Immature natural killer cell (primary cell): ENCODE measurements at regions not wholly inside any gene's neighbourhood (a gene's known extent, or its start where the extent isn't known, plus 50 kb on each side); places are given as distances from the start of the nearest gene placed in this dataset.

Experiments
- DNase-seq, 3 donors: peaks; one replicate each; pipeline ENCODE4 v3.0.0; 2022; ENCODE audit warnings: mixed read lengths in 1 of 3
- H3K27ac Mint-ChIP-seq, 6 donors: one replicate each; pipeline ENCODE4 v1.8.0; 2020; ENCODE audit warnings: mixed read lengths in 6 of 6, mild to moderate bottlenecking in 5 of 6, inconsistent platforms in 4 of 6, moderate library complexity in 3 of 6
- H3K27me3 Mint-ChIP-seq, 3 donors: one replicate each; pipeline ENCODE4 v1.8.0; 2020 to 2021; ENCODE audit warnings: low read depth in 3 of 3, mild to moderate bottlenecking in 3 of 3, mixed read lengths in 3 of 3, moderate library complexity in 3 of 3, inconsistent platforms in 1 of 3
- H3K36me3 Mint-ChIP-seq, 3 donors: one replicate each; pipeline ENCODE4 v1.8.0; 2020; ENCODE audit warnings: mixed read lengths in 3 of 3, inconsistent platforms in 2 of 3, mild to moderate bottlenecking in 2 of 3
- H3K4me1 Mint-ChIP-seq, 2 donors: one replicate each; pipeline ENCODE4 v1.8.0; 2020; ENCODE audit warnings: inconsistent platforms in 2 of 2, mild to moderate bottlenecking in 2 of 2, mixed read lengths in 2 of 2, moderate library complexity in 1 of 2
- H3K4me3 Mint-ChIP-seq, 5 donors: one replicate each; pipeline ENCODE4 v1.8.0; 2020; ENCODE audit warnings: mild to moderate bottlenecking in 5 of 5, mixed read lengths in 5 of 5, inconsistent platforms in 3 of 5, moderate library complexity in 3 of 5
- H3K9me3 Mint-ChIP-seq, 6 donors: one replicate each; pipeline ENCODE4 v1.8.0; 2020; ENCODE audit warnings: mild to moderate bottlenecking in 6 of 6, mixed read lengths in 6 of 6, inconsistent platforms in 4 of 6, moderate library complexity in 3 of 6

DNA sequence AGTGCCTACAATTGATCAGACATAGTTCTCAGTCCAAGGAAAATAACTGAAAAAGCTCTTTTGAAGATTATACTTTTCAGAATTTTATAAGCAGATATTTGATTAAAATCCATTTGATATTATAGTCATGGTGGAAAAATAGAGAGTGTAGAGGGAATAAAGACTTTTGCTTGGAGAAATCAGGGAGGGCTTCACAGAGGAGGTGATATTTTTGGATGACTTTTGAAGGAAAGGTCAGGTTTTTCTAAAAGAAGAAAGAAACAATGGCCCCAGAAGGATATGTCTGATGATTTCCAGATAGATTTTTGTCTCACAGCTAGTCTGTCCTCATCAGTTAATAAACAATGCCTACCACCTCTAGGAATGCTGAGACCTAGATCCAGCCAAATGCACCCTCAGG, 806.3 kb upstream of the CELF2 start:
- DNase-seq: no peak
- Mint-ChIP-seq H3K27ac (no peak overlapping the region), H3K9me3 (peaks cover 0 to 9% (median 1%) of the 10 kb centered on the region in 6 donors), H3K4me3 (no peak overlapping the region), H3K36me3 (no peaks in the 10 kb centered on the region), H3K4me1 (no peaks in the 10 kb centered on the region), H3K27me3 (peaks cover 0 to 3% (median 2%) of the 10 kb centered on the region in 3 donors)

DNA sequence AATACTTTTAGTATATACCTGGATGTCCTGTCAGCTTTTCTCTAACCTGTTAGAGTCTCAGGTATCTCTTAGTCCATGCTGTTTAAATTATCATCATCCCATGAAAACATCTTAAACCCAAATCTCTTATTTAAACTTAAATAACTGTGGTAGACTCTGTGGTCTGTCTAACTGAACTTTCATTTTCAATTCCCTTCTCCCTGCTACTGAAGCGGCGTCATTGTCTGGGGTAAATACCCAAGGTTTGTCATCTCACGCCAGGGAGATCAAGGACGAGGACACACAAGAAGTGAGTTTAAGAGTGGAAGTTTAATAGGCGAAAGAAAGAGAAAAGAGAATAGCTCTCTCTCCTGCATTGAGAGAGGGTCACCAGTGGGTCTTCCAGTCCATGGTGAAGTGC, 804.4 kb upstream of the CELF2 start:
- Mint-ChIP-seq H3K36me3 (no peaks in the 10 kb centered on the region), H3K27me3 (peaks cover 0 to 3% (median 2%) of the 10 kb centered on the region in 3 donors), H3K9me3 (peaks cover 0 to 6% (median 0%) of the 10 kb centered on the region in 6 donors), H3K27ac (no peak overlapping the region), H3K4me3 (no peak overlapping the region), H3K4me1 (no peaks in the 10 kb centered on the region)
- DNase-seq: no peak

- Mint-ChIP-seq H3K27me3 (peaks cover 0 to 2% (median 2%) of the 10 kb centered on the region in 3 donors), H3K27ac (no peak overlapping the region), H3K9me3 (peaks cover 0 to 5% (median 0%) of the 10 kb centered on the region in 6 donors), H3K36me3 (no peaks in the 10 kb centered on the region), H3K4me1 (no peaks in the 10 kb centered on the region), H3K4me3 (no peak overlapping the region)
- DNase-seq: no peak
Observed at GRCh38 chr10:10222304-10222841, 795.3 kb upstream of the CELF2 start.

DNA sequence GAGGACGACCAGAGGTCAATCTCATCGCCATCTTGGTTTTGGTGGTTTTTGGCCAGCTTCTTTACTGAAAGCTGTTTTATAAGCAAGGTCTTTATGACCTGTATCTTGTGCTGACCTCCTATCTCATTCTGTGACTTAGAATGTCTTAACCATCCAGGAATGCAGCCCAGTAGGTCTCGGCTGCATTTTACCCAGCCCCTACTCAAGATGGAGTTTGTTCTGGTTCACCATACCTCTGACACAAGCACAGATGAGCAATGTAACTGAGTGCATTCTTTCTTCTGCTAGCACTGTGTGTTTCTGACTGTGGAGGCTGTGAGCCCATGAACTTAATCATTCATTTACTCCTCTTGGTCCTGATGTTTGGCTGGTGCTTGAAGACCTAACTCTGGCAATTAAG, 794.5 kb upstream of the CELF2 start:
- Mint-ChIP-seq H3K27me3 (peaks cover 0 to 2% (median 0%) of the 10 kb centered on the region in 3 donors), H3K4me3 (no peak overlapping the region), H3K36me3 (no peaks in the 10 kb centered on the region), H3K27ac (no peak overlapping the region), H3K9me3 (peaks cover 0 to 5% (median under 1%) of the 10 kb centered on the region in 6 donors), H3K4me1 (no peaks in the 10 kb centered on the region)
- no peak for DNase-seq

DNA sequence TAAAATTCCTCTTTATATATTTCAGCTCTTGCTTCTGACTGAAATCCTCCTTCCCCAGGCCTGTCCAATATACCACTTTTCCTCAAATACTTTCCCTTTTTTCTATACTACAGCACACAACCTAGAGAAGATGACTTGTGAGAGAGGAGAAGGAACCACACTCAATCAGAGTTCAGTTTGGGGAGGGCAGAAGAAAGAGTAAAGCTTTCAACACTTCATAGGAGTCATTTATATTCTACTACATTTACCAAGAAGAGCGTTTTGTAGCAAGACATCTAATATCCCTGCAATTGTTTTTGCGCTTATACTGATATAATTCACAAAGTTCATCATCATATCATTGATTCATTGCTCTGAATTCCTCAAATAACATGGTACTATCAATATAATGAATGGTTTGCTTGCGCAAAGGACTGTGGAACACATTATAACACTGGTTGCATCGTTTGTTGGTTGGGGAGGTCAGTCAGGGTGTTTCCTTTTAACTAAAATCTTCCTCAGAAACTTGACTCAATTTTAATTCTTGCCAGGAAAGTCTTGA, 792.5 kb upstream of the CELF2 start:
- H3K27ac Mint-ChIP-seq: no peak overlapping the region
- no peak for DNase-seq
- no peaks in the 10 kb centered on the region for H3K4me1 Mint-ChIP-seq
- peaks cover 0 to 9% (median 4%) of the 10 kb centered on the region in 6 donors for H3K9me3 Mint-ChIP-seq
- H3K27me3 Mint-ChIP-seq: peaks cover 0 to 4% (median 2%) of the 10 kb centered on the region in 3 donors
- no peak overlapping the region for H3K4me3 Mint-ChIP-seq
- no peaks in the 10 kb centered on the region for H3K36me3 Mint-ChIP-seq

- no peaks in the 10 kb centered on the region for H3K36me3 Mint-ChIP-seq
- no peaks in the 10 kb centered on the region for H3K4me1 Mint-ChIP-seq
- DNase-seq: no peak
- H3K27ac Mint-ChIP-seq: no peak overlapping the region
- no peak overlapping the region for H3K4me3 Mint-ChIP-seq
- peaks cover 0 to 9% (median 5%) of the 10 kb centered on the region in 6 donors for H3K9me3 Mint-ChIP-seq
- H3K27me3 Mint-ChIP-seq: peaks cover 0 to 4% (median 0%) of the 10 kb centered on the region in 3 donors
Observed at GRCh38 chr10:10233229-10233628, 784.4 kb upstream of the CELF2 start.

GRCh38 chr10:10235003-10235402, 782.7 kb upstream of the CELF2 start:
- Mint-ChIP-seq H3K27ac (no peak overlapping the region), H3K27me3 (no peaks in the 10 kb centered on the region), H3K4me3 (no peak overlapping the region), H3K36me3 (no peaks in the 10 kb centered on the region), H3K9me3 (peaks cover 0 to 11% (median 2%) of the 10 kb centered on the region in 6 donors), H3K4me1 (no peaks in the 10 kb centered on the region)
- DNase-seq: no peak

DNA sequence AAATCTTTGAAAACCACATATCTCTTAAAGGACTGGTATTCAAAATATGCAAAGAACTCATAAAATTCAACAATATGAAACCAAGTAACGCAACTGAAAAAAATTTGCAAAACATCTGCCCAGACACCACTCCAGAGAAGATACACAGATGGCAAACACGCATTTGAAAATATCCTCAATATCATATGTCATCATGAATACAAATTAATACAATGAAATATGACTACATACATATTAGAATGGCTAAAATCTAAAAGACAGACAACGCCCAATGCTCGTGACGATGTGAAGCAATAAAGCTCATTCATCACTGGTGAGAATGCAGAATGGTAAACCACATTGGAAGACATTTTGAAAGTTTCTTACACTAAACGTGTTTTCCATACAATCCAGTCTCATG, 770.1 kb upstream of the CELF2 start:
- DNase-seq: no peak
- no peak overlapping the region for H3K4me3 Mint-ChIP-seq
- no peaks in the 10 kb centered on the region for H3K36me3 Mint-ChIP-seq
- H3K27ac Mint-ChIP-seq: no peak overlapping the region
- H3K4me1 Mint-ChIP-seq: no peaks in the 10 kb centered on the region
- H3K9me3 Mint-ChIP-seq: peaks cover 0 to 23% (median 4%) of the 10 kb centered on the region in 6 donors
- H3K27me3 Mint-ChIP-seq: peaks cover 0 to 2% (median 0%) of the 10 kb centered on the region in 3 donors

DNA sequence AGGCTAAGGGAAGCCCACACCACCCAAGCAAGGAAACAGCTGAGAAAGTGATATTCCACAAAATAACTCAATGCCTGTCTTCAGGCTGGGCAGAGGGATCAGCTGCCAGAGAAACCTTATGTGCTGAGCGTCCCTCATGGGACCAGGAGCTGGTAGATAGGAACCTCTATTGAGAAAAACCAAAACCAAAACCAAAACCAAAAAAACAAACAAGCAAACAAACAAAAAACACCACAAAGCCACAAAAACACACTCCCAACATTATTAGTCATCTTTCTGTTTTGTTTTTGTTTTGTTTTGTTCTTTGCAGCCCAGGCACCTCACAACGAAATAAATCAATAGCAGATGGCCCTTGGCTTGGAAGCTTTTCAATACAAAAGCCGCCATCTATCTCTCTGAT, 760.8 kb upstream of the CELF2 start:
- Mint-ChIP-seq H3K4me3 (no peak overlapping the region), H3K36me3 (no peaks in the 10 kb centered on the region), H3K27ac (no peak overlapping the region), H3K27me3 (peaks cover 0 to 2% (median 1%) of the 10 kb centered on the region in 3 donors), H3K9me3 (peaks cover 2 to 13% (median 3%) of the 10 kb centered on the region in 6 donors), H3K4me1 (no peaks in the 10 kb centered on the region)
- DNase-seq: no peak

- peaks cover 2 to 13% (median 3%) of the 10 kb centered on the region in 6 donors for H3K9me3 Mint-ChIP-seq
- no peak overlapping the region for H3K27ac Mint-ChIP-seq
- peaks cover 0 to 2% (median 1%) of the 10 kb centered on the region in 3 donors for H3K27me3 Mint-ChIP-seq
- no peaks in the 10 kb centered on the region for H3K36me3 Mint-ChIP-seq
- H3K4me1 Mint-ChIP-seq: no peaks in the 10 kb centered on the region
- H3K4me3 Mint-ChIP-seq: no peak overlapping the region
- no peak for DNase-seq
Observed at GRCh38 chr10:10259013-10259412, 758.7 kb upstream of the CELF2 start.

- no peaks in the 10 kb centered on the region for H3K36me3 Mint-ChIP-seq
- H3K4me1 Mint-ChIP-seq: no peaks in the 10 kb centered on the region
- H3K27me3 Mint-ChIP-seq: peaks cover 0 to 3% (median 3%) of the 10 kb centered on the region in 3 donors
- no peak overlapping the region for H3K4me3 Mint-ChIP-seq
- no peak overlapping the region for H3K27ac Mint-ChIP-seq
- DNase-seq: no peak
- H3K9me3 Mint-ChIP-seq: peaks cover 0 to 5% (median 3%) of the 10 kb centered on the region in 6 donors
Observed at GRCh38 chr10:10270126-10271050, 747.3 kb upstream of the CELF2 start.

DNA sequence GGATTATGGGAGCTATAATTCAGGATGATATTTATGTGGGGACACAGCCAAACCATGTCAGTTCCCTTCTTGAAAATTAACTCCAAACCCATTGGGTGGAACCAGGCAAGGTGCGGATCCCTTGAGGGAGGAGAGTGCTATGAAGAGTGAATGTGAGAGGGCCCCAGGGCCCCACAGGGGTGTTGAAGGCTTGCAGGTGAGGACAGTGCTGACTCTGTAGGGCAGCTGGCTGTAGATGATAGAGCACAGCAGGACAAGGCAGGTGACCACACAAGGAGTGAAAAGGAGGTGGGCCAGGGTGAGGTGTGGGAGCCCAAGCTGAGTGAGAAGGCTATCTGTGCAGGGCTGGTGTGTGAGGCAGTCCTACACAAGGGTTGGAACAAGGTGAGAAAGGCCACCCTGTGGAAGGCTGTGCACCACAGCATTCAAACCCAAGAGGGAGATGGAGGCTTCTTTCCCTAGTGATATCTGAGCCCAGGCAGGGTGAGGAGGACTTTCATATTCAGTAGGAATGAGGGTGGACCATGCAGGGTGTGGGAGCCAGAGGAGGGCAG, 746.0 kb upstream of the CELF2 start:
- no peak overlapping the region for H3K4me3 Mint-ChIP-seq
- H3K27ac Mint-ChIP-seq: no peak overlapping the region

GRCh38 chr10:10273661-10274060, 744.0 kb upstream of the CELF2 start:
- DNase-seq: no peak
- Mint-ChIP-seq H3K4me3 (no peak overlapping the region), H3K27me3 (peaks cover 0 to 4% (median 3%) of the 10 kb centered on the region in 3 donors), H3K27ac (no peak overlapping the region), H3K9me3 (peaks cover 0 to 5% (median 0%) of the 10 kb centered on the region in 6 donors), H3K4me1 (no peaks in the 10 kb centered on the region), H3K36me3 (no peaks in the 10 kb centered on the region)

More for the DNA sequence above, 746.0 kb upstream of the CELF2 start:
- DNase-seq: no peak
- peaks cover 0 to 3% (median 3%) of the 10 kb centered on the region in 3 donors for H3K27me3 Mint-ChIP-seq
- no peaks in the 10 kb centered on the region for H3K36me3 Mint-ChIP-seq
- peaks cover 0 to 5% (median 0%) of the 10 kb centered on the region in 6 donors for H3K9me3 Mint-ChIP-seq
- H3K4me1 Mint-ChIP-seq: no peaks in the 10 kb centered on the region

DNA sequence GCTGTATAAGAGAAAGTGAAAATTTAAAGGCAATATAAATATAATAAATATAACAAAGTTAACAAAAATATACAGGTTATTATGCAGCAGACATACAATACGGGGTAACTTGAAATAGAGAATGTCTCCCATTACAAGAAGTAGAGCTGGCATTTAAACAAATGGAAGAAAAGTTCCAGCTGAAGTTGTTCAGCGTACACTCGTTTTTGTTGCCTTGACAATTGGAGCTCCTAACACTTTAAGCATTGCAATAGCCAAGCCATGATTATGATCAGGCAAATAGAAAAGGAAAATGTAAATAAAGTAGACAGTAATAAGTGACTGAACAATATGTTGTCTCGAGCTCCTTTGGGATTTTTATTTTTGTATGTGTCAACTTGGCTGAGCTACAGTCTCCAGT, 737.8 kb upstream of the CELF2 start:
- no peaks in the 10 kb centered on the region for H3K36me3 Mint-ChIP-seq
- peaks cover 0 to 1% (median 0%) of the 10 kb centered on the region in 3 donors for H3K27me3 Mint-ChIP-seq
- H3K4me1 Mint-ChIP-seq: no peaks in the 10 kb centered on the region
- DNase-seq: no peak
- H3K27ac Mint-ChIP-seq: no peak overlapping the region
- peaks cover 0 to 5% (median under 1%) of the 10 kb centered on the region in 6 donors for H3K9me3 Mint-ChIP-seq
- no peak overlapping the region for H3K4me3 Mint-ChIP-seq
